Stimulated activated naive CD8-positive, alpha-beta T cell treated with anti-CD3 and anti-CD28 coated beads, Interleukin-15, Interleukin-2, amounts not matched to agents 100 ng/mL and 50 ng/mL, for 24 hours (primary cell): ENCODE measurements at regions not wholly inside any gene's neighbourhood (a gene's known extent, or its start where the extent isn't known, plus 50 kb on each side); places are given as distances from the start of the nearest gene placed in this dataset.
"Not testable (repeated sequence)": the region's sequence is repeated elsewhere in the genome, so short reads cannot be mapped to it uniquely, and the experiment has no call there.

Experiments used
- H3K27ac Mint-ChIP-seq: one replicate; pipeline ENCODE4 v1.8.0; 2021; ENCODE audit warnings: mild to moderate bottlenecking, mixed read lengths
- H3K27me3 Mint-ChIP-seq: one replicate; pipeline ENCODE4 v1.8.0; 2021; ENCODE audit warnings: mixed read lengths
- H3K36me3 Mint-ChIP-seq: one replicate; pipeline ENCODE4 v1.8.0; 2021; ENCODE audit warnings: low read depth, mixed read lengths
- H3K4me1 Mint-ChIP-seq: one replicate; pipeline ENCODE4 v1.8.0; 2021; ENCODE audit warnings: low read depth, mixed read lengths
- H3K4me3 Mint-ChIP-seq: one replicate; pipeline ENCODE4 v1.8.0; 2021; ENCODE audit warnings: mild to moderate bottlenecking, mixed read lengths
- H3K9me3 Mint-ChIP-seq: one replicate; pipeline ENCODE4 v1.8.0; 2021; ENCODE audit warnings: mixed read lengths

DNA sequence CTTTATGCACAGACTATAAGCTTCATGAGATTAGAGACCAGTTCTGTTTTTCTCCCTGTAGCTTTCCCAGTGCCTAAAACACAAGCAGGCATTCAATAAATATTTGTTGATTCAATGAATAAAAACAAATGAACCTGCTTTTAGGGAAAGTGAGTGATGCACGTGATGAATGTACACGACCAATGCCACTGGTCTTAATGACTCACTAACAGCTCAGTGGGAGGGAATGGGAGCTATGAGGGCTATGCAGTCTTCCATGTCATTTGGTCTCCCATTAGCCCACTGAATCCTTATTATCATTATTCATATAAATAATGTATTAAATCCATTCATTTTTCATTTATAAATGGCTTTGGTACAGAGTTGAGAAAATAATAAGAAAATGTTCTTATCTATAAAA lies 247.4 kb downstream of the FBXO8 start:
- Mint-ChIP-seq H3K27me3 (peaks cover 3% of the 10 kb centered on the region), H3K4me3 (no peak overlapping the region), H3K27ac (no peak overlapping the region), H3K36me3 (no peaks in the 10 kb centered on the region), H3K9me3 (no peaks in the 10 kb centered on the region), H3K4me1 (no peaks in the 10 kb centered on the region)

DNA sequence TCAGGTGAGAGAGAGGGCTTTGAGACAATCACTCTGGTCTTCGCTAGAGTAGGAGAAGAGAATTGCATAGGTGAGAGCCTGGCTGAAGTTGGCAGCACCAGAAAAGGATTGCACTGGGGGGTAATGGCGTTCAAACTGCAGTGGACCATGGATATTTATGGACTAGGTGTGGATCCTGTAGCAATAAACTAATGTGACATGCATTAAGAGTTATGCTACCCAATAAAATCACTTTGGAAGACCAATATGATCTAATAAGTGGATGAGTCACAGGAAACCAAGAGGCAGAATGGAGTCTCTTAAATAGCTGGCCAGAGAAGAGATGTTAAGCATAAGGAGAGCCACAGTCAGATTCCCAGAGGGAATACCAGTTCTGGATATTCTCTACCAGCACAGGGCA lies 259.8 kb downstream of the FBXO8 start:
- Mint-ChIP-seq H3K4me3 (no peak overlapping the region), H3K27ac (no peak overlapping the region), H3K9me3 (no peaks in the 10 kb centered on the region), H3K4me1 (no peaks in the 10 kb centered on the region), H3K27me3 (no peaks in the 10 kb centered on the region), H3K36me3 (no peaks in the 10 kb centered on the region)

DNA sequence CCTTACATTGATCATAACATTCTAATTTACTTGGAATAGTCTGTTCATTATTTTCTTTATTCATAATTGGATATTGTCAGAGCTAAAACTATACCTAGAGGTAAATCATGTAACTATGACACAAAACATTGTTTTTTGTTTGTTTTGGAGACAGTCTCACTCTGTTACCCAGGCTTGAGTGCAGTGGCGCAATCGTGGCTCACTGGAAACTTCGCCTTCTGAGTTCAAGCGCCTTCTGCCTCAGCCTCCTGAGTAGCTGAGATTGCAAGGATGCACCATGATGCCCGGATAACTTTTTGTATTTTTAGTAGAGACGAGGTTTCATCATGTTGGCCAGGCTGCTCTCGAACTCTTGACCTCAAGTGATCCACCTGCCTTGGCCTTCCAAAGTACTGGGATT lies 265.2 kb downstream of the FBXO8 start:
- no peaks in the 10 kb centered on the region for H3K4me1 Mint-ChIP-seq
- H3K27me3 Mint-ChIP-seq: no peaks in the 10 kb centered on the region
- no peak overlapping the region for H3K27ac Mint-ChIP-seq
- no peak overlapping the region for H3K4me3 Mint-ChIP-seq
- no peaks in the 10 kb centered on the region for H3K9me3 Mint-ChIP-seq
- no peaks in the 10 kb centered on the region for H3K36me3 Mint-ChIP-seq

GRCh38 chr4:174016251-174016650 lies 267.2 kb downstream of the FBXO8 start:
- no peaks in the 10 kb centered on the region for H3K27me3 Mint-ChIP-seq
- no peaks in the 10 kb centered on the region for H3K36me3 Mint-ChIP-seq
- H3K4me1 Mint-ChIP-seq: no peaks in the 10 kb centered on the region
- no peak overlapping the region for H3K4me3 Mint-ChIP-seq
- no peak overlapping the region for H3K27ac Mint-ChIP-seq
- H3K9me3 Mint-ChIP-seq: no peaks in the 10 kb centered on the region

- Mint-ChIP-seq H3K36me3 (no peaks in the 10 kb centered on the region), H3K27ac (no peak overlapping the region), H3K9me3 (no peaks in the 10 kb centered on the region), H3K27me3 (no peaks in the 10 kb centered on the region), H3K4me3 (no peak overlapping the region), H3K4me1 (no peaks in the 10 kb centered on the region)
Measured at GRCh38 chr4:174012886-174013259, 270.6 kb downstream of the FBXO8 start.

DNA sequence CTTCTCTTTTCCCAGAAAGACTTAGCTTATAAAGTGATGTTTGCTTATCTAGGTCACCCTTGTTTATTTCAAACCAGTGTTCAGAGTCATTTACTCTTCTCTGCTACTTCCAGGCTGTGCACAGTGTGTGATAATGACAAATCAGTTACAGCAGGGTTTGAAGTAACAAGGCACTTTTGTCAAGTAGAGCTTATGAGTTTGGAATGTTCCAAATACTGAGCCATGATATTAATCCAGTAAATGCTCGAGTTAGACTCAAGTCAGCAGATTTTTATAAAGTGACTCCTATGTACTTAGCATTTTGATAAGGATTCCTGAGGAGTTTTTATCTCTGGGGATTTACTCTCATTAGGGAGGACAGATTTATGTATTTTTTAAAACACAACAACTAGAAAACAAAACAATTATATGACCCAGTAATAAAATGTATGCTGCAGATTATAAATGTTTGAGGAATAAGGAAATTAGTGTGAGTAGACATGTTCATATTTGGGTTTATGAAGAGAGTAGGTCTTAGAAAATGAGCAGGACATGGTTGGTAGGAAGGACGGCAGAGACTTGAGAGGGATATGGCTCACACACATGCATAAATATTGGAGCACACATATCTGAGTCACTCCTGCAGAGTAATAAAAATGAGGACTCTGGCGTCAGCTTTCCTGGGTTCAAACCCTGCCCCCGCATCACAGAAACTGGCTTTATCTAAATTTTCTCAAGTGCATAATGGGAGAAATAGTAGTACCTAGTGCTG lies 271.2 kb downstream of the FBXO8 start:
- Mint-ChIP-seq H3K27me3 (no peaks in the 10 kb centered on the region), H3K4me3 (no peak overlapping the region), H3K36me3 (no peaks in the 10 kb centered on the region), H3K27ac (no peak overlapping the region), H3K9me3 (no peaks in the 10 kb centered on the region), H3K4me1 (no peaks in the 10 kb centered on the region)

DNA sequence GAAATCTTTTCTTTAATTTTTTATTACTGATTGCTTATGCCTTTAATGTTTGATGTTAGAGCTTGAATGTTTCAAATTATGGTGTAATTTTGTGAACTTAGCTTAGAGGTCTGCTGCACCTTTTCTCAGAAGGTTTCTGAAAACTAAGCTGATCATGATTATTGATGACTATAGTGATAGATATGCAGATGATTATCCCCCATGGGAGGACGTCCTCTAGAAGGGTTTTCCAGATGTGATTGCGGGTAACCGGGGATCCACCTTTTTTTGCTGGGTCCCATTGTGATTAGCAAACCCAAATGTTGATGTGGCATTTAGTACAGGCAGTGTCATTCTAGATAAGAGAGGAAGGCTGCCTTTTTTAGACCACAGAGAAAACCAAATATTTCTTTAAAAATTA lies 272.9 kb downstream of the FBXO8 start:
- H3K36me3 Mint-ChIP-seq: no peaks in the 10 kb centered on the region
- no peak overlapping the region for H3K27ac Mint-ChIP-seq
- H3K4me3 Mint-ChIP-seq: no peak overlapping the region
- no peaks in the 10 kb centered on the region for H3K9me3 Mint-ChIP-seq
- H3K4me1 Mint-ChIP-seq: no peaks in the 10 kb centered on the region
- no peaks in the 10 kb centered on the region for H3K27me3 Mint-ChIP-seq

DNA sequence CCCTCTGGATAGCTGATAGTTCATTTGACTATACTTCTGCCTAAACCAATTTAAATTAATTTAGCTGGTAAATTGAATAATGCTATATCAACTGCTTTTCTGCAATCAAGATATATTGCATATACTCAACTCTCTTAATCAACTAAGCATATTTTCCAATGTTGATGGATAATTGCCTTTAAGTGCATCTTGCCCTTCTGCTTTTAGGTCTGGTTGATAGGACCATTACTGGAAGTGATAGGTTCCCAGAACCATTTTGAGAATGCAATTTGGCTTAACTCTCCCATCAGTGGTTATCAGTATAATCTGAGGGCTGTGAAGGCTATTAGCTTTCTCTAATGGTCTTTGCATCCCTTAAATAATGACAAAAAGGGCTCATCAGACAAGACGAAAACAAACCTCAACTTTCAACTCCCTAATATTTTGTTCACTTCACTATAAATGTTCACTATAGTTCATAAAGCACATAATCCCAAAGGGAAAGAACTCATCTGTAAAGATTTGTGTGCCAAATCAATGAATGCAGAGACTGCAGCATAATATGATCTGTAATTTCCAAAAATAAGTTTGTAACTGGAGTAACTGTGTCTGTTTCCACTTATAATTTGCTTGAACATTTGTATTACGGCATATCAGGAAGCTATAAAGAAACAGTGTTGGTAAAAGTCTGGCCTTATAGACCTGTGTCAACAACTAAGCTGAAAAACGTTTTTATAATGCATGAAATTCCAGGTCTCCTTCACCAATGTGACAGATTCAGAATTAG lies 273.6 kb downstream of the FBXO8 start:
- Mint-ChIP-seq H3K27ac (no peak overlapping the region), H3K36me3 (no peaks in the 10 kb centered on the region), H3K9me3 (no peaks in the 10 kb centered on the region), H3K4me1 (no peaks in the 10 kb centered on the region), H3K4me3 (no peak overlapping the region), H3K27me3 (no peaks in the 10 kb centered on the region)

DNA sequence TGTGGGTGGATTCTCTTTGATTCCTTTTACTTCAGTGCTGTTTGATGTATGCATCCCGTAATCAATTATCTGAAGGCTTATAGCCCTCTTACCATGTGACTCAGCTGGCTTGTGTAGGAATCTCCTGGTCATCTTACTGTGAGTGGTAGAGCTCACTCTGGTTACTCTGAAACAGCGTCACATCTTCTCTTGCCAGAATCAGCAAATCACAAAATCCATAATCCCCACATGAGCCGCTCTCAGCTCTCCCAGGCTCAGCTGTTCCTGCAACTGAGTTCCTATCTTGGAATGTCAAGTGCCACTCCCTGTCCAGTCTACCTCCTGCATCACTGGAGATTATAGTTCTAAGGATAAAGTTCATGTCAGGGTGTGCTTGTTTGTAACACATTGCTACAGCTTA lies 278.0 kb downstream of the FBXO8 start:
- H3K4me1 Mint-ChIP-seq: no peaks in the 10 kb centered on the region
- no peaks in the 10 kb centered on the region for H3K27me3 Mint-ChIP-seq
- H3K9me3 Mint-ChIP-seq: no peaks in the 10 kb centered on the region
- no peaks in the 10 kb centered on the region for H3K36me3 Mint-ChIP-seq
- H3K27ac Mint-ChIP-seq: no peak overlapping the region
- no peak overlapping the region for H3K4me3 Mint-ChIP-seq

DNA sequence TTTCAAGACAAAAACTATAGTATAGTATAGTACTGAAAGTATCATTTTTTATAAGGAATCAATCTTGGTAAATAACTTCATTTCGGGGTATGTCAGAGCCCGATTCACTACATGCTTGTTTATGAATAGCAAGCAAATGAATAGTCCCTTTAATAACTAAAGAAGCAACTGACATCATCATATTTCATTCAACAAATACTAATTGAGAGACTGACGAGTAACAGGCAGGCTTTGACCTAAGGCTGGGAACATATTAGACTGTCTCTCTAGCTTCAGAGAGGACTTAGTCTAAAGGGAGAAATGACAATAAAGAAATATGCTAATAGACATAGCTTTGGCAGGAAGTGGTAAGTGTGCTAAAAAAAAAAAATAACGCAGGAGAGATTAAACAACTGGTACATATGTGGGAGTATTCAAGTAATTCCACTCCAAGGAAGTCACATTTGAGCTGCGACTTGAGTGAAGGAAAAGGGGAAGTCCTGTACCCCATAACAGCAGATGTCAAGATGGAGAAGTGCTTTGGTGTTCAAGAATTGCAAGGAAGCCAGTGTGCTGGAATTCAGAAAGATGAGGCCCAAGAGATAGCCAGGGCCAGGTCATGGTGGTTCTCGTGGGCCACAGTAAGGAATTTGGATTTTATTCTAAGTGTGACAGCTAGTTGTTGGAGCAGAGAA lies 284.9 kb downstream of the FBXO8 start:
- Mint-ChIP-seq H3K27me3 (no peaks in the 10 kb centered on the region), H3K4me3 (no peak overlapping the region), H3K9me3 (no peaks in the 10 kb centered on the region), H3K27ac (no peak overlapping the region), H3K4me1 (no peaks in the 10 kb centered on the region), H3K36me3 (no peaks in the 10 kb centered on the region)

GRCh38 chr4:173995779-173996178 lies 287.7 kb downstream of the FBXO8 start:
- H3K4me3 Mint-ChIP-seq, H3K36me3 Mint-ChIP-seq, H3K4me1 Mint-ChIP-seq, H3K27me3 Mint-ChIP-seq, H3K27ac Mint-ChIP-seq, H3K9me3 Mint-ChIP-seq: not testable (repeated sequence)

GRCh38 chr4:173991814-173992213 lies 291.7 kb downstream of the FBXO8 start:
- H3K27ac Mint-ChIP-seq: no peak overlapping the region
- no peaks in the 10 kb centered on the region for H3K4me1 Mint-ChIP-seq
- H3K36me3 Mint-ChIP-seq: no peaks in the 10 kb centered on the region
- no peaks in the 10 kb centered on the region for H3K27me3 Mint-ChIP-seq
- no peak overlapping the region for H3K4me3 Mint-ChIP-seq
- no peaks in the 10 kb centered on the region for H3K9me3 Mint-ChIP-seq

DNA sequence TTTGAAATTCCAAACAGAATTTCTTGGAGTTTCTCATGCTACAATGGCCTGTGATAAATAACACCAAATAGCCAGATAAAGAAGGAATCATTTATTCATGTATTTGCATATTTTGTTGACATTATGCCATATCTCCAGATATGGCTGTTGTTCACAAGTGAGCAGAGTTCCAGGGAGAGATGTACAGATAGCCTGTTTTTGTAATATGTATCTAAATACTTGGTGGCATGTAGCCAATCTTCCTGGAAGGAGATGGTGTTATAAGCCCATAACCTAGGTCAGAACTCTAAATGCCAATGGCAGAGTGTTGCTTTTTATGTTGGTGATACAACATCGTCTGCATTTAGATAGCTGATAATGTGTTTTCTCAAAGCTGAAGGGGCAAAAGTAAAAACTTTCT lies 292.2 kb downstream of the FBXO8 start:
- Mint-ChIP-seq H3K4me1 (no peaks in the 10 kb centered on the region), H3K36me3 (no peaks in the 10 kb centered on the region), H3K4me3 (no peak overlapping the region), H3K27me3 (no peaks in the 10 kb centered on the region), H3K27ac (no peak overlapping the region), H3K9me3 (no peaks in the 10 kb centered on the region)

GRCh38 chr4:173990869-173991210 lies 292.6 kb downstream of the FBXO8 start:
- H3K4me3 Mint-ChIP-seq: no peak overlapping the region
- H3K27ac Mint-ChIP-seq: no peak overlapping the region
- H3K27me3 Mint-ChIP-seq: no peaks in the 10 kb centered on the region
- no peaks in the 10 kb centered on the region for H3K36me3 Mint-ChIP-seq
- H3K9me3 Mint-ChIP-seq: no peaks in the 10 kb centered on the region
- no peaks in the 10 kb centered on the region for H3K4me1 Mint-ChIP-seq

GRCh38 chr4:173990126-173990868 lies 293.2 kb downstream of the FBXO8 start:
- no peaks in the 10 kb centered on the region for H3K36me3 Mint-ChIP-seq
- H3K4me1 Mint-ChIP-seq: no peaks in the 10 kb centered on the region

More at GRCh38 chr4:173990126-173990868, 293.2 kb downstream of the FBXO8 start:
- Mint-ChIP-seq H3K4me3 (no peak overlapping the region), H3K27me3 (no peaks in the 10 kb centered on the region), H3K9me3 (no peaks in the 10 kb centered on the region), H3K27ac (no peak overlapping the region)
